Adrenal gland (tissue), 5 donors: ENCODE measurements at regions not wholly inside any gene's neighbourhood (a gene's known extent, or its start where the extent isn't known, plus 50 kb on each side); places are given as distances from the start of the nearest gene placed in this dataset.

ENCODE experiments used
- POLR2A ChIP-seq, 2 donors: fragments of 450-650 bp; IDR thresholded peaks; one replicate each; pipeline ENCODE4 v1.6.1; 2017; ENCODE audit warnings: antibody characterized with exemption in 2 of 2, mild to moderate bottlenecking in 2 of 2, moderate library complexity in 1 of 2
- TF ChIP-seq, protein P1 (sequence below), 6 experiments: fragments of 450-650 bp in 4 of 6; fragments of 200-600 bp in 2 of 6; sonication (generic) in 1 of 6; IDR thresholded peaks; 1 replicate in 5 of 6; 2 replicates in 1 of 6; pipeline versions ENCODE4 v1.5.1 to v1.8.0; 2016 to 2021; ENCODE audit warnings: antibody characterized with exemption in 6 of 6, mild to moderate bottlenecking in 2 of 6, moderate library complexity in 1 of 6
- donor health status: DM: no; HTN: no; CAD: no.

DNA sequence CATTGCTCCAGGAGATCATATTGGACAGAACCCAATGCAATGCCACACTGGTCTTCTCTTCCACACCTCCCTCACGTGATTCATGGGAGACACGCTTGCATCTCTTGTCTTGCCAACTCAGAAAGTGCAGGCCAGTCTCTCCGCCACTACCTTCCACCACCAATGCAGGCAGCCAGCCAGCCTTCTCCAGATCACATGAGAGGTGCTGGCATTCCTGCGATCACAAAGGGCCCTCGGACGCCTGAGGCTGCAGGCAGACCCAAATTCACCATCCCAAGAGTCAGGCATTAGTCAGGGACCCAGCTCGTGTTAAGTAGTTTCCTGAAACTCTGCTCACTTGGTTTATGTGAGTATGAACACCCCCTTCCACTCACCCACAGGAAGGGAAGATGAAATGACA lies 437.0 kb upstream of the ETAA1 start:
- TF ChIP-seq POLR2A (IDR thresholded peaks at IDR 0.05) = no peak
- TF ChIP-seq, protein P1, sequence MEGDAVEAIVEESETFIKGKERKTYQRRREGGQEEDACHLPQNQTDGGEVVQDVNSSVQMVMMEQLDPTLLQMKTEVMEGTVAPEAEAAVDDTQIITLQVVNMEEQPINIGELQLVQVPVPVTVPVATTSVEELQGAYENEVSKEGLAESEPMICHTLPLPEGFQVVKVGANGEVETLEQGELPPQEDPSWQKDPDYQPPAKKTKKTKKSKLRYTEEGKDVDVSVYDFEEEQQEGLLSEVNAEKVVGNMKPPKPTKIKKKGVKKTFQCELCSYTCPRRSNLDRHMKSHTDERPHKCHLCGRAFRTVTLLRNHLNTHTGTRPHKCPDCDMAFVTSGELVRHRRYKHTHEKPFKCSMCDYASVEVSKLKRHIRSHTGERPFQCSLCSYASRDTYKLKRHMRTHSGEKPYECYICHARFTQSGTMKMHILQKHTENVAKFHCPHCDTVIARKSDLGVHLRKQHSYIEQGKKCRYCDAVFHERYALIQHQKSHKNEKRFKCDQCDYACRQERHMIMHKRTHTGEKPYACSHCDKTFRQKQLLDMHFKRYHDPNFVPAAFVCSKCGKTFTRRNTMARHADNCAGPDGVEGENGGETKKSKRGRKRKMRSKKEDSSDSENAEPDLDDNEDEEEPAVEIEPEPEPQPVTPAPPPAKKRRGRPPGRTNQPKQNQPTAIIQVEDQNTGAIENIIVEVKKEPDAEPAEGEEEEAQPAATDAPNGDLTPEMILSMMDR (IDR thresholded peaks at IDR 0.05) = no peak
